Amniotic epithelial cell (primary cell): ENCODE measurements at regions not wholly inside any gene's neighbourhood (a gene's known extent, or its start where the extent isn't known, plus 50 kb on each side); places are given as distances from the start of the nearest gene placed in this dataset.

Experiments
- DNase-seq: peaks from one replicate; pipeline ENCODE4 v3.0.0-alpha.2; 2010; ENCODE audit warnings: low read depth

DNA sequence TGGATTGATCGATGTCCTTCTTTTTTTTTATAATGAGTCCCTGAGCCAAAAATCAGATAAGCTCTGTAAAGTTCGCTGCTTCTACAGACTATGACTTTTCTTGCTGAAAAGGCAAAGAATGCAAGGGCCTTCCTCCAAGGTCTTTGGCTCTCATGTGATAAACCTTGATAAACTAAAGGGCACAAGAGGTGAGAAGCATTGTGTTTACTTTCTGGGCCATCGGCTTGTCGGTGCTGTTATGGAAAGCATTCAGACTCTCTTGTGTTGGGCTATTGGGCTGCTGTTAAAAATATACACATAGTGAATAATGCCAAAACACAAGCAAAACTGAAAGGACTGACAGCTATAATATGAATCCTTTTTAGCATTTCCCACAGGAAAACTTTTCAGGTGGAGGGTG is 472.4 kb upstream of the SPHKAP start:
- DNase-seq: no peak

- DNase-seq: peak; percentile 38
Measured at GRCh38 chr2:228652366-228652765, 470.9 kb upstream of the SPHKAP start.

DNA sequence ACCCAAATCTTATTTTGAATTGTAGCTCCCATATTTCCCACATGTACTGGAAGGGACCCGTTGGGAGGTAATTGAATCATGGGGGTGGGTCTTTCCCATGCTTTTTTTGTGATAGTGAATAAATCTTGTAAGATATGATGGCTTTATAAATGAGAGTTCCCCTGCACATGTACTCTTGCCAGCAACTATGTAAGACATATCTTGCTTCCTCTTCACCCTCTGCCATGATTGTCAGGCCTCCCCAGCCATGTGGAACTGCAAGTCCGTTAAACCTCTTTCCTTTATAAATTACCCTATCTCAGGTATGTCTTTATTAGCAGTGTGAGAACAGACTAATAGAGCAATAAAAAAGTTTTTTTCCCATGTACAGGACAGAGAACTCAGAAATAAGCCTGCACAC is 468.4 kb upstream of the SPHKAP start:
- DNase-seq: no peak

- DNase-seq: no peak
Measured at GRCh38 chr2:228649447-228649846, 468.0 kb upstream of the SPHKAP start.

DNA sequence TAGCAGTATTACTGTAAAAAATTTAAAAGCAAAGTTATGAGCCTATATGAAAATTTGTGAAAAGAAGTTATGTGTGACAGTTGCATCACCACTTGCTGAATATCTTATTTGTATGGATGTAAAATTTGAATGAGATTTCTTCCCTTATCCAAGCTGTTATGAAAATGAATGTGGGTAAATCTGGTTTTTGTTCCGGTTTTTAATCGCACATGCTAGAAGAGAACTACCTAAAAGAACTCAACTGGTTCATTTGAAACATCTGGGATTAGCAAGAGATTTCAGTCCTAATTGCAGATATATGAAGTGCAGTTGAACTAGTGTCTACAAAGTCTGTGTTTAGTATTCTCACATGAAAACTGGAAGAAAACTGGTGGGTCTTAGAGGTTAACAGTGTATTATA is 467.1 kb upstream of the SPHKAP start:
- no peak for DNase-seq

DNA sequence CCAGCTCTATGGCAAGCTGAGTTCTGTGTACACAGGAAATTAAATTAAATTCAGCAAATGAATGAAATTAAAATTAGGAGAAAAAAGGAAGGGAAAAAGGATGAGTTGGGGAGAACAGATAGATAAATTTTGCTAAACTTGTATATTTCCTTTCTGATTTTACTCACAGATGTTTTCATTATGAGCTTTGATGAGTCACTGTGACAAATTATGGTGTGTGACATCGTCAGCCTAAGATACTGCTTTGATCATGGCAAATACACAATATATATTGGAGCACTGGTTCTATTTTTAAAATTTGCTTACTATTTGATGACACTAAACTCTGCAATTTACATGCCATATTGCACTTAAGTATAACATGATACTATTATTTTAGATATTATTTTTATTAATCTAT is 464.6 kb upstream of the SPHKAP start:
- no peak for DNase-seq

DNA sequence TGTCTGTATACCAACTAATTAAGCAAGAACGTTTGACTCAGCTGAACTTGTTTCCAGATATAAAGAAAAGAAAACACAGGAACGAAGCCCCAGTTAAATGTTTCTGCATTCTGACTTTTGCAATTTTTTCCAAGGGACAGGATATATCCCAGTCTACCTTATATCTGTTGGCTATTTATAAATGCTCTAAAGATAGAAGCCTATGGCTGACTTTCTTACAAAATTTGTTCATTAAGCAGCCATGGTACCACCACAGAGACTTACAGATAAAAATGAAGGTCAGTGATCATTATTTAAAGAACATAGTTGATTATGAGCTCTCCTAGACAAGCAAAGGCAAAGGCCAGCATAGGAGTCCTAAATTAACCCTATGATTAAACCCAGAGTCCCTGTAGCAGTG is 462.7 kb upstream of the SPHKAP start:
- DNase-seq: no peak

- DNase-seq: no peak
Measured at GRCh38 chr2:228642861-228643260, 461.4 kb upstream of the SPHKAP start.

- no peak for DNase-seq
Measured at GRCh38 chr2:228630786-228631185, 449.3 kb upstream of the SPHKAP start.

DNA sequence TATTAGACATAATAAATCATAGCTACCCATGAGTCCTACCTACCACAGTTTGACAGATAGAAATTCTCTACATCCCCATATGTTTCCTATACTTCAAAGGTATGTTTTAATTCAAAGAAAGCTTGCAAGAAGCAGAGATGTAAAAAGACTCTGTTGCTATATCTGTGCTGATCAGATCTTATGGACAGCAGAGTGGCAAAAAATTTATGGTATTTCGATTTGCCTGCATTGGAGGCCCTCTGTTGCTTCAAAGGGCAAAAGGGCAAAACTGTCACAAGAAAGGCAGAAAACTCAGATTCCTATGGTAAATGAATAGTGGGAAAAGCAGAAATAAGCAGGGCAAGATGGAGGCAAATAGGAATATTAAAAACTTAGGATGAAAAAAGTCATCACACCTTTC is 447.8 kb upstream of the SPHKAP start:
- DNase-seq: no peak

DNA sequence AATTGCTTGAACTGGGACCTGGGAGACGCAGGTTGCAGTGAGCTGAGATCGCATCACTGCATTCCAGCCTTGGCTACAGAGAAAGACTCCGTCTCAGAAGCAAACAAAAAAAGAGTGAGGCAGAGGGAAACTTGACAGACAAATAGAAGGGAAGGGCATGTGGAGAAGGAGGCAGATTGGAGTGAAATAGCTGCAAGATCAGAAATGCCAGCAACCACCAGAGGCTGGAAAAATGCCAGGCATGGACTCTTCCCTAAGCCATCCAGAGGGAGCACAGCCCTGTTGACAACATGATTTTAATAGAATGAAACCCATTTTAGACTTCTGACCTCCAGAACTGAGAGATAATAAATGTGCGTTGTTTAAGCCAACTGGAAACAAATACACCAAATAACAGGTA is 447.2 kb upstream of the SPHKAP start:
- peak; percentile 53 for DNase-seq

- DNase-seq: no peak
Measured at GRCh38 chr2:228627510-228627909, 446.0 kb upstream of the SPHKAP start.

DNA sequence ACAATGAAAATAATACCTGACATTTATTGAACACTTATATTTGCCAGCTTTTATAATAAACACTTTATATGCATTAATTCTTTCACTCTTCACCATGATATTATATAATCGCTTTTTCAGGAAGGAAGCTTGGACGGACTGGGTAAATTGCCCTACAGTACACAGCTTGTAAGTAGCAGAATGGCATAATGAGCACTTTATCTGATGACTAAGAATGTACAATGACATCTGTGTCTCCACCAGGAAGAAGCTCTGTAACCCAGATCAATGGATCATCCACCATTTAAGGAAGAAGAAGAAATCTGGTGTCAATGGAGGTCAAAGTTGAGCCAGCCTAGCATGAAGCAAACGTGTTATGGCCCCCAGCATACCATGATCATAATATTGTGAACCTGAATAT is 444.0 kb upstream of the SPHKAP start:
- DNase-seq: no peak

- no peak for DNase-seq
Measured at GRCh38 chr2:228624733-228625132, 443.2 kb upstream of the SPHKAP start.

DNA sequence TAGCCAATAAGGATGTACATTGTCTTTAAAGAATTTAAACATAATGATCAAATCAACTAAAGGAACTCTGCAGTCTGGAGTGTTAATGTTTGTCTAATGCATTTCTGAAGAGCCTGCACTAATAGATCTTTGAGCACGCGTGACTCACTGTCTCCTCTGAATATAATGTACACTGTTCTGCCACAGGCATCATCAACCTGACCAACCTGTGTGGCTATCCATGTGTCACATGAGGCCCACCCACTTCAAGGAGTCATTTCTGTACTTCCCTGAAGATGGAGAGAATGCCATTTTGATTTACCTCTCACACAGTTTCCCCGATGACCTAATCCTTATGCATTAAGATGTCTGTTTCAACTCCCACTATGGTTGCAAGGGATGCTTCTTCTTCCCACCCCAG is 434.0 kb upstream of the SPHKAP start:
- no peak for DNase-seq

GRCh38 chr2:228614741-228615140 is 433.3 kb upstream of the SPHKAP start:
- DNase-seq: no peak

DNA sequence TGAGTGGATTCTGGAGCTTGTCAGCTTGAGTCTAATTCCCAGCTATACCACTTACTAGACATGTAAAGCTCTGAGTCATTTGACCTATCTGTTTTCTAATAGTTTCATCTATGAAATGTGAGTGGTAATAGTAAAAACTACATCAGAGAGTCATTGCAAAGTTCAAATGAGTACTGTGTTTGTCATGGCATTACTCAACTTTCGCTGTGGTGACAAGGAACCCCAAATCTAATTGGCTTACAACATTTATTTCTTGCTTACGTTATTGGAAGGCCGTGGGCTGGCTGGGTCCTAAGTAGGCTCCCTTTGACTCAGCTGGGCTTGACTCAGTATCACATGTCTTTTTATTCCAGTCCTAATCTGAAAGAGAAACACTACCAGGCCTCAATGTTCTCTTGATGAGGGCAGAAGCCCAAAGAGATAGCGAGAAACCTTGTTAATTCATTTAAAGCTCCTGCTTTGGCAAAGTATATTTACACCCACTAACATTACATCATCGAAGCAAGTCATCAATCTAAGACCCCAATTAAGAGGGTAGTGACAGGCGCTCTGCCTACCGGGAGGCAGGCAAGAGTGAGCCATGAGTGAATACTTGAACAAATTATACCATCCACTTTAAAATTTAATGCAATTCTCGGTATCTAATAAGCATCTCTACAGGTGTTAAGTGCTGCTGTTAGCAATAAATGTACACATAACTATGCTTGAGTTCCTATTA is 431.8 kb upstream of the SPHKAP start:
- DNase-seq: peak; percentile 95

DNA sequence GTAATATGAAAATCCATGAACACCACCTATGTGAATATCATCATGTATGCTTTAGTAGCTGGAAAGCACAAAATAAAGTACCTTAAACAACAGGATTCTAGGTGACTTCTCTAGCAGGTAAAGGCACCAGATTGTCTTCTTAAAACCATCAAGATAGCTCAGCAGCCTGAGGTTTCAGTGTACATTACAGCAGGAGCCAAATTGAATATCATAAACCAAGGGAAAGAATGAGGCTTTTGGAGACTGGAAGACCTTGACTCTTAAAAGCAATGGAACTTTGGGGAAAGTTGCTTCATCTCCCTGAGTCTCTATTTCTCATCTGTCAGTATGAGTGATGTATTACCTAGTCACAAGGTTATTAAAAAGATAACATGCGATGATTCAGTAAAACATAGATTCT is 429.7 kb upstream of the SPHKAP start:
- DNase-seq: no peak

GRCh38 chr2:228602288-228602687 is 420.8 kb upstream of the SPHKAP start:
- peak; percentile 74 for DNase-seq

DNA sequence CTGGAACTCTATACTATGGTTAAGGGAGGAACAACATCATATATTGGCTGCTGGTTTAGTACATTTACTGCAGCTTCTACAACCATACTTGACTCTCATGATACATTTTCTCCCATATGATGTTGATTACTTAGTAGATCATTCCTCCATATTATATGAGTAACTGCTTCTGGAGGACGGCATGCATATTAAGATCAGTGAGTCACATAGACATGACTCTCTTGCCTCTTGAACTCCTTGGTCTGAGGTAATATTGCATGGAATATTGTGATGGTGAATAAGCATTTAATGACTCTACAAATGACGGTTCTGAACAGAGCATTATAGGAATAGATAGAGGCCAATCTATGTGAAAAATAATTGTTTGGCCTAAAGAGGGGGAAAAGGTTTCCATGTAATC is 418.8 kb upstream of the SPHKAP start:
- DNase-seq: peak; percentile 83

DNA sequence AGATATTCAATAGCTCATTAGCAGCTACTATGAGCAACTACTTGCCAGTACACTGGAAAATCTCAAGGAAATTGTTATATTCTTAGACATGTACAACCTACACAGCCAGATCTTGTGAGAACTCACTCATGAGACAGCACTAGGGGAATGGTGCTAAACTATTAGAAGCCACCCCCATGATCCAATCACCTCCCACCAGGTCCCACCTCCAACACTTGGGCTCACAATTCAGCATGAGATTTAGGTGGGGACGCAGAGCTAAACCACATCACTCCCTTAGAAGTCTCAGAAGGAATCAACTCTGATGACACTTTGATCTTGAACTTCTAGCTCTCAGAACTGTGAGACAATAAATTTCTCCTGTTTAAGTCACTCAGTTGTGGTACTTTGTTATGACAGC is 418.3 kb upstream of the SPHKAP start:
- no peak for DNase-seq

DNA sequence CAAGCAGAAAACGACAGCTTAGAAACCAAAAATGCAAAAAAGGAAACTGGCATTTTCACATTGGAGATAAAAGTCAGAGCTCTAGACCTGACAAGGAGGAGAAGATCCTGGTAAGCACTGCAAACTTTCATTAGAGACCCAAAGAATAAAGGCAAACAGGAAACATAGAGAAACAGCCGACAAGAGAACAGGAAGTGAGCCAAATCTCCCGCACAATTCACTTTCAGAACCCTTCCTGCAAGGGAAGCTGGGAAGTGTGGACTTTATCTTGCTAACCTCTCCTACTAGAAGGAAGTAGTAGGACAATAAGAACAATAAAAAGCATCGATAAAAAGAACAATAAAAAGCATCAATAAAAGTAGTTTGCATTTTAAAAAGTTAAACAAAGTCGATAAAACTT is 417.8 kb upstream of the SPHKAP start:
- no peak for DNase-seq

DNA sequence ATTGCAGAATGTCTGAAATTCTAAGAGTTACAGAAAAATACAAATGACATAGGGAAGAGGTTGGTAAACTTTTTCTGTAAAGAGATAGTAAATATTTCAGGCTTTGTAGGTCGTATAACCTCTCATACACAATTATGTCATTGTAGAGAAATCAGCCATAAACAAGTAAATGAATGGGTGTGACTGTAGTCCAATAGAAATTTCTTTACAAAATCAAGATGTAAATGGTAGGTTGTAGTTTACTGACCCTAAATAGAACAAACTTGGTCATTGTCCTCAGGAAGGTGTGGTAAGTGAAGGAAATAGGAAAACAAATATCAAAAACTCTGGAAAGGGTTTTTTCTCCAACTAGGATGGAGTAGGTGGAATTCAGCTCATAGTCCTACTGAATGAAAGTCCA is 415.5 kb upstream of the SPHKAP start:
- DNase-seq: no peak

- no peak for DNase-seq
Measured at GRCh38 chr2:228594012-228594411, 412.5 kb upstream of the SPHKAP start.

- DNase-seq: no peak
Measured at GRCh38 chr2:228592925-228593324, 411.4 kb upstream of the SPHKAP start.
